CD4-positive, alpha-beta T cell (primary cell): ENCODE measurements at regions not wholly inside any gene's neighbourhood (a gene's known extent, or its start where the extent isn't known, plus 50 kb on each side); places are given as distances from the start of the nearest gene placed in this dataset.

Source experiments
- ATAC-seq: fragments of 200-7000 bp; cut with Tn5 transposase; one replicate; pipeline ENCODE4 v1.10.0; 2022; ENCODE audit warnings: mild to moderate bottlenecking; ENCODE audit not compliant: poor library complexity
- CTCF ChIA-PET: fragments of 350-600 bp; sonication (Branson Sonifier 250); formaldehyde crosslinking; loops from one replicate; lab custom pipeline; 2021; ENCODE audit warnings: antibody characterized with exemption, inconsistent platforms; lab: Charles Lee
- POLR2A ChIA-PET: fragments of 350-600 bp; sonication (Branson Sonifier 250); formaldehyde crosslinking; loops from one replicate; lab custom pipeline; 2021; ENCODE audit warnings: antibody characterized with exemption, inconsistent platforms; lab: Charles Lee
- DNase-seq, 14 experiments: peaks; one replicate each; pipeline ENCODE4 v3.0.0-alpha.2; 2013 to 2020; ENCODE audit warnings: mixed read lengths in 2 of 14
- H3K27ac ChIP-seq, 2 donors: one replicate each; pipeline versions ENCODE4 v1.5.1 to v1.7.0; 2013; ENCODE audit warnings: low read length in 2 of 2, low read depth in 1 of 2, mild to moderate bottlenecking in 1 of 2
- H3K27me3 ChIP-seq, 2 experiments: 1 replicate in 1 of 2; 2 replicates in 1 of 2; pipeline versions ENCODE4 v1.6.1 to v1.7.0; 2013; ENCODE audit warnings: low read length in 2 of 2, control low read depth in 1 of 2, mild to moderate bottlenecking in 1 of 2, moderate library complexity in 1 of 2; ENCODE audit not compliant: insufficient read depth in 2 of 2, control insufficient read depth in 1 of 2
- H3K36me3 ChIP-seq: one replicate; pipeline ENCODE4 v1.6.1; 2013; ENCODE audit warnings: low read length, control low read depth; ENCODE audit not compliant: insufficient read depth
- H3K4me1 ChIP-seq: one replicate; pipeline ENCODE4 v1.6.1; 2013; ENCODE audit warnings: low read length, control low read depth; ENCODE audit not compliant: insufficient read depth
- H3K4me3 ChIP-seq: one replicate; pipeline ENCODE4 v1.5.1; 2013; ENCODE audit warnings: mild to moderate bottlenecking, low read length, moderate library complexity
- H3K9me3 ChIP-seq, 2 experiments: 1 replicate in 1 of 2; 2 replicates in 1 of 2; pipeline versions ENCODE4 v1.6.1 to v1.7.0; 2013; ENCODE audit warnings: low read length in 2 of 2, mild to moderate bottlenecking in 2 of 2, control low read depth in 1 of 2, moderate library complexity in 1 of 2; ENCODE audit not compliant: control insufficient read depth in 1 of 2, insufficient read depth in 1 of 2
- H3K27ac Mint-ChIP-seq: one replicate; pipeline ENCODE4 v1.8.0; 2020; ENCODE audit warnings: mixed read lengths
- H3K27me3 Mint-ChIP-seq: one replicate; pipeline ENCODE4 v1.8.0; 2021; ENCODE audit warnings: mixed read lengths
- H3K36me3 Mint-ChIP-seq: one replicate; pipeline ENCODE4 v1.8.0; 2021; ENCODE audit warnings: low read depth, mixed read lengths
- H3K4me1 Mint-ChIP-seq: one replicate; pipeline ENCODE4 v1.8.0; 2021; ENCODE audit warnings: low read depth, mixed read lengths
- H3K4me3 Mint-ChIP-seq: one replicate; pipeline ENCODE4 v1.8.0; 2020; ENCODE audit warnings: mild to moderate bottlenecking, mixed read lengths
- H3K9me3 Mint-ChIP-seq: one replicate; pipeline ENCODE4 v1.8.0; 2020; ENCODE audit warnings: mixed read lengths
- CTCF ChIP-seq: fragments of 200-600 bp; IDR thresholded peaks from one replicate; pipeline ENCODE4 v1.8.0; 2022; ENCODE audit warnings: antibody characterized with exemption, mild to moderate bottlenecking
- intact Hi-C, 2 experiments: fragments of 100-400 bp; cut with DNase I in 1 of 2; cut with micrococcal nuclease in 1 of 2; formaldehyde crosslinking; loops; one replicate each; pipeline versions ENCODE4 v1.15.1 to v1.9.0; 2023 to 2025; cut with DNase I, micrococcal nuclease

GRCh38 chr7:119522263-119522662, 750.7 kb upstream of the KCND2 start:
- CTCF ChIA-PET = no interaction called here

GRCh38 chr7:119522698-119523097, 750.3 kb upstream of the KCND2 start:
- H3K4me3 Mint-ChIP-seq = no peak overlapping the region

More at GRCh38 chr7:119522263-119522662, 750.7 kb upstream of the KCND2 start:
- ATAC-seq (no peak), DNase-seq (no peak)
- Mint-ChIP-seq H3K9me3 (peaks cover 12% of the 10 kb centered on the region), H3K4me3 (no peak overlapping the region), H3K4me1 (no peaks in the 10 kb centered on the region), H3K27ac (no peak overlapping the region), H3K27me3 (no peaks in the 10 kb centered on the region), H3K36me3 (no peaks in the 10 kb centered on the region)
- Histone ChIP-seq H3K9me3 (peaks cover 3 to 8% of the 10 kb centered on the region in 2 experiments), H3K36me3 (no peaks in the 10 kb centered on the region), H3K27ac (no peak overlapping the region), H3K4me3 (no peak overlapping the region), H3K4me1 (no peaks in the 10 kb centered on the region), H3K27me3 (no peaks in the 10 kb centered on the region)
- intact Hi-C loops = no loop called here
- no peak for TF ChIP-seq CTCF
- POLR2A ChIA-PET = no interaction called here

GRCh38 chr7:119545118-119545517, 727.9 kb upstream of the KCND2 start:
- Mint-ChIP-seq H3K27me3 (no peaks in the 10 kb centered on the region), H3K4me3 (no peak overlapping the region), H3K9me3 (peaks cover 3% of the 10 kb centered on the region), H3K27ac (no peak overlapping the region), H3K4me1 (no peaks in the 10 kb centered on the region), H3K36me3 (no peaks in the 10 kb centered on the region)
- H3K27ac ChIP-seq = no peak overlapping the region
- ATAC-seq = no peak
- H3K36me3 ChIP-seq = no peaks in the 10 kb centered on the region
- H3K4me3 ChIP-seq = no peak overlapping the region
- ChIA-PET POLR2A (no interaction called here), CTCF (no interaction called here)
- no peaks in the 10 kb centered on the region for H3K27me3 ChIP-seq
- H3K9me3 ChIP-seq = no peaks in the 10 kb centered on the region
- no peak for TF ChIP-seq CTCF
- intact Hi-C loops = no loop called here
- DNase-seq = no peak
- no peaks in the 10 kb centered on the region for H3K4me1 ChIP-seq

More at GRCh38 chr7:119522698-119523097, 750.3 kb upstream of the KCND2 start:
- Mint-ChIP-seq H3K27ac (no peak overlapping the region), H3K36me3 (no peaks in the 10 kb centered on the region), H3K27me3 (no peaks in the 10 kb centered on the region), H3K4me1 (no peaks in the 10 kb centered on the region), H3K9me3 (peaks cover 14% of the 10 kb centered on the region)
- intact Hi-C loops = no loop called here
- ATAC-seq (no peak), DNase-seq (no peak)
- Histone ChIP-seq H3K36me3 (no peaks in the 10 kb centered on the region), H3K4me1 (no peaks in the 10 kb centered on the region), H3K4me3 (no peak overlapping the region), H3K27me3 (no peaks in the 10 kb centered on the region), H3K9me3 (peaks cover 3 to 8% of the 10 kb centered on the region in 2 experiments), H3K27ac (no peak overlapping the region)
- POLR2A ChIA-PET = no interaction called here
- CTCF ChIA-PET = no interaction called here
- TF ChIP-seq CTCF = no peak
